Breast epithelium (tissue), 4 donors: ENCODE measurements at regions not wholly inside any gene's neighbourhood (a gene's known extent, or its start where the extent isn't known, plus 50 kb on each side); places are given as distances from the start of the nearest gene placed in this dataset.
"Not testable (repeated sequence)": the region's sequence is repeated elsewhere in the genome, so short reads cannot be mapped to it uniquely, and the experiment has no call there.

Source experiments
- DNase-seq, 2 donors: peaks; one replicate each; pipeline ENCODE4 v3.0.0-alpha.2; 2019; ENCODE audit warnings: low spot score in 2 of 2
- H3K27ac ChIP-seq, 2 donors: fragments of 200-600 bp; sonication (generic) in 1 of 2; one replicate each; pipeline ENCODE4 v1.5.1; 2016 to 2019; ENCODE audit warnings: mild to moderate bottlenecking in 1 of 2
- H3K27me3 ChIP-seq, 2 donors: fragments of 200-600 bp; sonication (generic) in 1 of 2; one replicate each; pipeline versions ENCODE4 v1.5.1 to v1.6.0; 2017 to 2019; ENCODE audit warnings: control low read depth in 1 of 2, mild to moderate bottlenecking in 1 of 2
- H3K36me3 ChIP-seq: fragments of 200-600 bp; one replicate; pipeline ENCODE4 v1.5.1; 2019
- H3K4me1 ChIP-seq, 2 donors: fragments of 200-600 bp; sonication (generic); one replicate each; pipeline ENCODE4 v1.5.1; 2016 to 2019; ENCODE audit warnings: control low read depth in 1 of 2
- H3K4me3 ChIP-seq, 3 donors: fragments of 200-600 bp; sonication (generic); 1 replicate in 2 of 3; 2 replicates in 1 of 3; pipeline ENCODE4 v1.5.1; 2016 to 2019; ENCODE audit warnings: mild to moderate bottlenecking in 3 of 3, moderate library complexity in 2 of 3
- H3K9me3 ChIP-seq, 2 donors: fragments of 200-600 bp; sonication (generic) in 1 of 2; one replicate each; pipeline ENCODE4 v1.5.1; 2016 to 2019; ENCODE audit warnings: control low read depth in 1 of 2
- POLR2A ChIP-seq: fragments of 450-650 bp; IDR thresholded peaks from one replicate; pipeline ENCODE4 v1.6.1; 2016; ENCODE audit warnings: antibody characterized with exemption, mild to moderate bottlenecking, moderate library complexity
- POLR2AphosphoS5 ChIP-seq, 3 donors: sonication (generic); formaldehyde crosslinking; IDR thresholded peaks; one replicate each; pipeline ENCODE4 v1.6.1; 2017; ENCODE audit warnings: antibody characterized with exemption in 3 of 3
- intact Hi-C: fragments of 100-400 bp; cut with DNase I; formaldehyde crosslinking; loops from one replicate; pipeline ENCODE4 v1.15.1; 2023; ENCODE audit warnings: low total_unique reads
- TF ChIP-seq, protein P1 (sequence below), 3 donors: fragments of 450-650 bp; IDR thresholded peaks; one replicate each; pipeline ENCODE4 v1.5.1; 2016 to 2017; ENCODE audit warnings: antibody characterized with exemption in 3 of 3, mild to moderate bottlenecking in 3 of 3, moderate library complexity in 3 of 3

DNA sequence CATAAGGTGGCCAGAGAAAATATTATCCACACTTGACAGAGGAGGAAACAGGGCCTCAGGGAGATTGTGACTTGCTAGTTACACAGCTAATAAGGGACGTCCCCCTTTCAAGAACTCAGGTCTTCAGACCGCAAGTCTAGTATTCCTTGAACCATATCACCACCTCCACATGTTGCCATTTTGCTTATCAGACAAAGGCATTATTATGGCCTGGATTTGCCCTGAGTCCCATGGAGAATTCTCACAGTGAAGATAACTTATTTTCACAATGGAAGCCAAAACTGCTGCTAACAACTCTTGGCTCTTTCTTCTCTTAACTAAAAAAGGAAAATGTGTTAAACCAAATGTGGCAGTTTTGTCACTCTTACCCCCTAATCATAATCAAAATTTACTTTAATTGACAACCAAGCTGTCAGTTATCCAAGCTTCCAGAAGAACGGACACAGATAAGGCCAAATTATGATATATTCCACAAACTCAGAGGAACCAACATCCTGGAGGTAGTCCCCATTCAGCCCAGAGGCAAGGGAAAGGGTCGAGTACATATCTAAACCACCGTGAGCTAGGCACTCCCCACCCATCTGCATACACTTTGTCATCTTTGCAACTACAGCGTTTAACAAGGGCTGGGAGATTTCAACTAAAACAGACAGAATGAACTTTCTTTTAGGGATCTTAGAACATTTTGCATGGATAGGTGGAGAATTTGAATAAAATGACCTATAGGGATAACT, 63.6 kb upstream of the THBS1 start:
- Histone ChIP-seq H3K27ac (no peak overlapping the region), H3K36me3 (no peaks in the 10 kb centered on the region), H3K4me3 (no peak overlapping the region), H3K27me3 (no peaks in the 10 kb centered on the region), H3K4me1 (no peaks in the 10 kb centered on the region), H3K9me3 (no peaks in the 10 kb centered on the region)
- TF ChIP-seq, protein P1, sequence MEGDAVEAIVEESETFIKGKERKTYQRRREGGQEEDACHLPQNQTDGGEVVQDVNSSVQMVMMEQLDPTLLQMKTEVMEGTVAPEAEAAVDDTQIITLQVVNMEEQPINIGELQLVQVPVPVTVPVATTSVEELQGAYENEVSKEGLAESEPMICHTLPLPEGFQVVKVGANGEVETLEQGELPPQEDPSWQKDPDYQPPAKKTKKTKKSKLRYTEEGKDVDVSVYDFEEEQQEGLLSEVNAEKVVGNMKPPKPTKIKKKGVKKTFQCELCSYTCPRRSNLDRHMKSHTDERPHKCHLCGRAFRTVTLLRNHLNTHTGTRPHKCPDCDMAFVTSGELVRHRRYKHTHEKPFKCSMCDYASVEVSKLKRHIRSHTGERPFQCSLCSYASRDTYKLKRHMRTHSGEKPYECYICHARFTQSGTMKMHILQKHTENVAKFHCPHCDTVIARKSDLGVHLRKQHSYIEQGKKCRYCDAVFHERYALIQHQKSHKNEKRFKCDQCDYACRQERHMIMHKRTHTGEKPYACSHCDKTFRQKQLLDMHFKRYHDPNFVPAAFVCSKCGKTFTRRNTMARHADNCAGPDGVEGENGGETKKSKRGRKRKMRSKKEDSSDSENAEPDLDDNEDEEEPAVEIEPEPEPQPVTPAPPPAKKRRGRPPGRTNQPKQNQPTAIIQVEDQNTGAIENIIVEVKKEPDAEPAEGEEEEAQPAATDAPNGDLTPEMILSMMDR (IDR thresholded peaks at IDR 0.05) = no peak
- TF ChIP-seq POLR2AphosphoS5 (IDR thresholded peaks at IDR 0.05) = no peak
- no peak for TF ChIP-seq POLR2A
- intact Hi-C loops = no loop called here
- DNase-seq = no peak

DNA sequence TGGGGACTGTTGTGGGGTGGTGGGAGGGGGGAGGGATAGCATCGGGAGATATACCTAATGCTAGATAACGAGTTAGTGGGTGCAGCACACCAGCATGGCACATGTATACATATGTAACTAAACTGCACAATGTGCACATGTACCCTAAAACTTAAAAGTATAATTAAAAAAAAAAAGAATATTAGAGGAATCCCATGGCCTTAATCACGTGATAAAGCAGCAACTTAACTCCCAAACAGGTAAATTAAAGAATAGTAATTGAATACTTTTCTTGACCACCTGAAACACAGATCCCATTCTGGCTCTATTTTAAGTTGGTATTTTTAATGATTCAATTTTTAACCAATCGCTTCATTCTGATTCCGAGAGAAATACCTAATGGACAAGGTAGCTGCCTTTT, 56.9 kb upstream of the THBS1 start:
- H3K36me3 ChIP-seq, DNase-seq, H3K27ac ChIP-seq, H3K9me3 ChIP-seq, intact Hi-C loops, H3K4me3 ChIP-seq, H3K27me3 ChIP-seq, H3K4me1 ChIP-seq: not testable (repeated sequence)

DNA sequence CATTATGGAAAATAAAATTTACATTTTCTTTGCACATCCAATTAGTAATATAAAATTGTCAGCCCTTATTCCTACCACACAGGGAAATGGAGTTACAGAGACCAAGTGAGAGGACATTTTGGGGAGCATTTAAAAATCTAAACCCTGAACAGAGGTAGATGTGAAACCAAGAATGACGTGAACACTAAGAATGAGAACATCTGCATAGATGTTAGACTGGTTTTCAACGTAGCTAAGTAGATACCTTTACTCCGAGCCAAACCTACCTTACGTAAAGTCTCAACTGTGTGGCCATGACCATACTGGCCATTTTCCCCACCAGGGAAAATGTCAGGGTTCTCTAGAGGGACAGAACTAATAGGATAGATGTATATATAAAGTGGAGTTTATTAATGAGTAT, 51.4 kb upstream of the THBS1 start:
- DNase-seq = no peak
- intact Hi-C loops = no loop called here
- H3K27ac ChIP-seq = no peak overlapping the region
- no peaks in the 10 kb centered on the region for H3K9me3 ChIP-seq
- no peak overlapping the region for H3K4me3 ChIP-seq
- no peaks in the 10 kb centered on the region for H3K27me3 ChIP-seq
- no peaks in the 10 kb centered on the region for H3K36me3 ChIP-seq
- TF ChIP-seq, protein P1 (IDR thresholded peaks at IDR 0.05) = no peak
- TF ChIP-seq POLR2A = no peak
- no peak for TF ChIP-seq POLR2AphosphoS5 (IDR thresholded peaks at IDR 0.05)
- H3K4me1 ChIP-seq = peaks cover 6 to 9% of the 10 kb centered on the region in 2 donors

DNA sequence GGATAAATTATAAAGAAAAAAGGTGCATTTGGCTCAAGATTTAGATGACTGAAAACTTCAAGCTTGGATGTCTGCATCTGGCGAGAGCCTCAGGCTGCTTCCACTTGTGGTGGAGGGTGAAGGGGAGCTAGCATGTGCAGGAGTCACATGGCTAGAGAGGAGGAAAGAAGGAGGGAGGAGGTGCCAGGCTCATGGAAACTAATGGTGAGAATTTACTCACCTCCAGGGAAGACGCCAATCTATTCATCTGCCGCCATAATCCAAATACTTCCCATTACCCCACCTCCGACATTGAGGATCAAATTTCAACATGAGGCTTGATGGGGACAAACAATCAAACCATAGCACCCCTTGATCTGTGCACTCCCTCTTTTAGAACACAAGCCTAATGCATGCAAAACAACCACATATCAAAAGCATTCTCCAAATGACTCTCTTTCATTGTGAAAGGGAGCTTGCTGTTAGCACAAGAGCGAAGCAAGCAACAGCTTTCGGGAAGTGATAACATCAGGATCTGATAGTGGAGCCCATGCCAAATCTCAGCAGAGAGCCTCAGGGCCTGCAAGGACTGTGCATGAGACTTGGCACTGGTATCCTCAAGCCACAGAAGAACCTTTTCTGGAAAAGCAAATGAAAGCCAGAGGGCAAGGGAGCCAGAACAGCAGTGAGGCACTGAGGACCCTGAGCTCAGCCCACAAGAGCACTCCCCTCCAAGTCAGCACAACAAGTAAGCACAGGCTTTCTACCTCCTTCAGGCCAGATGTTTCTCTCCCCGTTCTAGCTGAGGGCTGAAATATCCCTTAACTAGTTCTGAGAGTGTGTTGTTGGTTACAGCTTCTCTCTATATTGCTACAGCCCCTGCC, 50.2 kb upstream of the THBS1 start:
- intact Hi-C loops = no loop called here
- peak overlapping the region; percentile 45 to 82 for H3K27ac ChIP-seq
- DNase-seq = peak in 1 of 2 donors; percentile 46
- H3K36me3 ChIP-seq = no peaks in the 10 kb centered on the region
- H3K27me3 ChIP-seq = no peaks in the 10 kb centered on the region
- TF ChIP-seq POLR2AphosphoS5 (IDR thresholded peaks at IDR 0.05) (peak in 1 of 3 donors; percentile 40), POLR2A (no peak)
- TF ChIP-seq, protein P1 (IDR thresholded peaks at IDR 0.05) = no peak
- H3K4me3 ChIP-seq = peak overlapping the region in 1 of 3 donors; percentile 15
- H3K4me1 ChIP-seq = peaks cover 6 to 9% of the 10 kb centered on the region in 2 donors
- H3K9me3 ChIP-seq = no peaks in the 10 kb centered on the region
